Gastrocnemius medialis (tissue), 4 donors: ENCODE measurements at regions not wholly inside any gene's neighbourhood (a gene's known extent, or its start where the extent isn't known, plus 50 kb on each side); places are given as distances from the start of the nearest gene placed in this dataset.

ENCODE experiments used
- CTCF ChIP-seq, 5 experiments: fragments of 450-650 bp in 3 of 5; fragments of 200-600 bp in 2 of 5; sonication (generic) in 2 of 5; IDR thresholded peaks in 4 of 5; conservative IDR thresholded peaks in 1 of 5; 1 replicate in 4 of 5; 2 replicates in 1 of 5; pipeline ENCODE4 v1.5.1; 2016 to 2019; ENCODE audit warnings: antibody characterized with exemption in 5 of 5, mild to moderate bottlenecking in 3 of 5, moderate library complexity in 3 of 5
- POLR2A ChIP-seq, 2 donors: fragments of 450-650 bp; IDR thresholded peaks; one replicate each; pipeline ENCODE4 v1.6.1; 2017; ENCODE audit warnings: antibody characterized with exemption in 2 of 2, mild to moderate bottlenecking in 2 of 2, moderate library complexity in 2 of 2

- no peak for TF ChIP-seq CTCF (IDR thresholded peaks at IDR 0.05 in 4 of 5, conservative IDR thresholded peaks at IDR 0.05 in 1 of 5)
- TF ChIP-seq POLR2A (IDR thresholded peaks at IDR 0.05) = no peak
These were observed 445.2 kb upstream of the ZFP42 start for GRCh38 chr4:187550256-187550950.
